ENCODE measurements at regions not wholly inside any gene's neighbourhood (a gene's known extent, or its start where the extent isn't known, plus 50 kb on each side); places are given as distances from the start of the nearest gene placed in this dataset.

GRCh38 chr14:103258211-103258610 lies 75.8 kb upstream of the EIF5 start:
- TF ChIP-seq POLR2A (IDR thresholded peaks at IDR 0.05) = no peak
- TF ChIP-seq CTCF (IDR thresholded peaks at IDR 0.05 in 4 of 5, conservative IDR thresholded peaks at IDR 0.05 in 1 of 5) = no peak
